Chondrocyte (in vitro differentiated cells): ENCODE measurements at regions not wholly inside any gene's neighbourhood (a gene's known extent, or its start where the extent isn't known, plus 50 kb on each side); places are given as distances from the start of the nearest gene placed in this dataset.

Experiments used
- DNase-seq: peaks from one replicate; pipeline ENCODE4 v3.0.0; 2021; ENCODE audit warnings: mixed read lengths, low spot score
- H3K27ac Mint-ChIP-seq: one replicate; pipeline ENCODE4 v1.8.0; 2021; ENCODE audit warnings: mild to moderate bottlenecking, moderate library complexity, mixed read lengths; ENCODE audit not compliant: unreplicated experiment
- H3K27me3 Mint-ChIP-seq: 2 replicates; pipeline ENCODE4 v1.8.0; 2021; ENCODE audit warnings: low read depth, mixed read lengths
- H3K36me3 Mint-ChIP-seq: 2 replicates; pipeline ENCODE4 v1.8.0; 2021; ENCODE audit warnings: low read depth, mixed read lengths
- H3K4me1 Mint-ChIP-seq: 2 replicates; pipeline ENCODE4 v1.8.0; 2021; ENCODE audit warnings: low read depth, mild to moderate bottlenecking, mixed read lengths
- H3K4me3 Mint-ChIP-seq: one replicate; pipeline ENCODE4 v1.8.0; 2021; ENCODE audit warnings: mild to moderate bottlenecking, moderate library complexity, mixed read lengths; ENCODE audit not compliant: unreplicated experiment
- H3K9me3 Mint-ChIP-seq: 2 replicates; pipeline ENCODE4 v1.8.0; 2021; ENCODE audit warnings: low read depth, mixed read lengths
- TF ChIP-seq, protein P1 (sequence below): fragments of 200-600 bp; sonication (generic); IDR thresholded peaks from 2 replicates; pipeline ENCODE4 v1.5.0; 2021; ENCODE audit warnings: antibody characterized with exemption, mild to moderate bottlenecking, moderate library complexity

DNA sequence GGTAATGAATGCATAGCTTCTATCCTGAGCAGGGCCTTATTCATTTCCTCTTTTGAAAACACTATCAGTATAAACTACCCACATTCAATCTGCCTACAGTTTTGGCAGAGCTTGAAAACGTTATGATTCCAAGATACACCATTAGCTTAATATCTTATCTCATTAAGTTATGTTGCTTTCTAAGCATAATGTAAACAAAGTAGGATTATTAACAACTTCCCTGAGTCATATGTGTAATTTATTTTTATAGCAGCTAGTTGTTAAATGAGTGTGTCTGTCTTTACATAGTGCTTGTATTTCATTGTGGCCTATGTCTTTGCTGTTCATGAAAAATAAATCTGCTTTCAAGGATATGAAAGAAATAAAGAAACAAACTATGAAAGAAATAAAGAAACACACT lies 106.2 kb upstream of the DLX6 start:
- no peak overlapping the region for H3K4me3 Mint-ChIP-seq
- no peak overlapping the region for H3K27ac Mint-ChIP-seq
- no peaks in the 10 kb centered on the region for H3K36me3 Mint-ChIP-seq
- H3K27me3 Mint-ChIP-seq = peaks cover 12% of the 10 kb centered on the region
- no peaks in the 10 kb centered on the region for H3K4me1 Mint-ChIP-seq
- no peak for DNase-seq
- TF ChIP-seq, protein P1, sequence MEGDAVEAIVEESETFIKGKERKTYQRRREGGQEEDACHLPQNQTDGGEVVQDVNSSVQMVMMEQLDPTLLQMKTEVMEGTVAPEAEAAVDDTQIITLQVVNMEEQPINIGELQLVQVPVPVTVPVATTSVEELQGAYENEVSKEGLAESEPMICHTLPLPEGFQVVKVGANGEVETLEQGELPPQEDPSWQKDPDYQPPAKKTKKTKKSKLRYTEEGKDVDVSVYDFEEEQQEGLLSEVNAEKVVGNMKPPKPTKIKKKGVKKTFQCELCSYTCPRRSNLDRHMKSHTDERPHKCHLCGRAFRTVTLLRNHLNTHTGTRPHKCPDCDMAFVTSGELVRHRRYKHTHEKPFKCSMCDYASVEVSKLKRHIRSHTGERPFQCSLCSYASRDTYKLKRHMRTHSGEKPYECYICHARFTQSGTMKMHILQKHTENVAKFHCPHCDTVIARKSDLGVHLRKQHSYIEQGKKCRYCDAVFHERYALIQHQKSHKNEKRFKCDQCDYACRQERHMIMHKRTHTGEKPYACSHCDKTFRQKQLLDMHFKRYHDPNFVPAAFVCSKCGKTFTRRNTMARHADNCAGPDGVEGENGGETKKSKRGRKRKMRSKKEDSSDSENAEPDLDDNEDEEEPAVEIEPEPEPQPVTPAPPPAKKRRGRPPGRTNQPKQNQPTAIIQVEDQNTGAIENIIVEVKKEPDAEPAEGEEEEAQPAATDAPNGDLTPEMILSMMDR = no peak
- H3K9me3 Mint-ChIP-seq = no peaks in the 10 kb centered on the region

DNA sequence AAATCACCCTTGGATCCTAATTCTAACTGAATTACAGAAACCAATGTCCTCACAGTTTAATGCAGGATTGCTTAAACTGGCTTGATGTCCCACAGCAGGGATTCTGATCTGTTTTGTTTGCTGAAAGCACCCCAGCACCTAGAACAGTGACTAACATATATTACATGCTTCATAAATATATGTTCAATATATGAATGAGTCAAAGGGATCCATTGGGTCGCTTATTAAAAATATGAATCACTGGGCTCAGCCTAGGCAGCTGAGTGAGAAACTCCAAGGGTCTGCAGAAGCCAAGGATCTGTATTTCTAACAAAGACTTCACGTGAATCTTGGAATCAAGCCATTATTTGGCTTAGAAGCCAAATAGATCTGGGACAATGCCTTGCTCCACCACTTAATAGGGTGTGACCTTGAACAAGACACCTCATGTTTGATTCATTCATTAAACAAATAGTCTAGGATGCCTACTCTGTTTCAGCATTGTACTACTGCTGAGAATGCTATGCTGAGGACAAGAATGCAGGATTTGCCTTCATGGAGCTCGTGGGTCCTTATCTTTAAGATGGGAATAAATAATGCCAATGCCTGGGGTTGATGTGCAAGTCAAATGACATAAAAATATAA lies 103.4 kb upstream of the DLX6 start:
- TF ChIP-seq, protein P1 = no peak
- H3K27ac Mint-ChIP-seq = no peak overlapping the region
- no peaks in the 10 kb centered on the region for H3K4me1 Mint-ChIP-seq
- H3K27me3 Mint-ChIP-seq = peaks cover 12% of the 10 kb centered on the region
- H3K4me3 Mint-ChIP-seq = no peak overlapping the region
- H3K36me3 Mint-ChIP-seq = no peaks in the 10 kb centered on the region
- no peaks in the 10 kb centered on the region for H3K9me3 Mint-ChIP-seq
- DNase-seq = no peak

GRCh38 chr7:96903906-96904305 lies 101.4 kb upstream of the DLX6 start:
- Mint-ChIP-seq H3K36me3 (no peaks in the 10 kb centered on the region), H3K9me3 (no peaks in the 10 kb centered on the region), H3K27ac (no peak overlapping the region), H3K4me3 (no peak overlapping the region), H3K27me3 (peaks cover 10% of the 10 kb centered on the region), H3K4me1 (no peaks in the 10 kb centered on the region)
- TF ChIP-seq, protein P1 = no peak
- no peak for DNase-seq

DNA sequence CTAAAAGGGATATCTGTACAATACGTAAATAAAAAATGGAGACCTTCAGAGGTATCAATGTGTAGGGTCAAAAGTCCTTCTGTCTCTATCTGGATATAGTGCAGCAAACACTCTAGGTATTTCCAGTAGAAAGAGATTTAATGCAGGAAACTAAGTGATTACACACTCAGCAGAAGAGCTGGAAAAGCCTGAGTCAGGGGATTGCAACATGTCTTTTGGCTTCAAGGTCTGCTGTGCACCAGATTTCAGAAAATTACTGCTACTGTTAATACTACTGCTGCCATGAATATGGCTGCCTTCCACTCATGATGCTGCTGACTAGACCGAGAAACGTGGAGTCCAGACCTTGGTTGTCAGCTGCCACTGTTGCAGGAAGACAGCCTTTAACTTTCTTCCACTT lies 94.9 kb upstream of the DLX6 start:
- TF ChIP-seq, protein P1 = no peak
- DNase-seq = no peak
- no peak overlapping the region for H3K27ac Mint-ChIP-seq
- H3K4me3 Mint-ChIP-seq = no peak overlapping the region
- H3K4me1 Mint-ChIP-seq = no peaks in the 10 kb centered on the region
- peaks cover 9% of the 10 kb centered on the region for H3K27me3 Mint-ChIP-seq
- no peaks in the 10 kb centered on the region for H3K36me3 Mint-ChIP-seq
- no peaks in the 10 kb centered on the region for H3K9me3 Mint-ChIP-seq

DNA sequence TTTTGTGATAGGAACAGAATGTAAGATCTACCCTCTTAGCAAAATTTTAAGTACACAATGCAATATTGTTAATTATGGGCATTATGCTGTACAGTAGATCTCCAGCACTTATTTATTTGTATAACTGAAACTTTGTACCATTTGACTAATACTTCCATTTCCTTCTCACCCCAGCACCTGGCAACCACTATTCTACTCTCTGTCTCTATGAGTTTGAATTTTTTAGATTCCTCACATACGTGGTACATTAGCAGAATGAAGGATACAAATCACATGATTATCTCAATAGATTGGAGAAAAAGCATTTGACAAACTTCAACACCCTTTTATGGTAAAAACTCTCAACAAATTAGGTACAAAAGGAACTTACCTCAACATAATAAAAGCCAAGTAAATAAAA lies 90.3 kb upstream of the DLX6 start:
- Mint-ChIP-seq H3K9me3 (no peaks in the 10 kb centered on the region), H3K4me3 (no peak overlapping the region), H3K27me3 (peaks cover 10% of the 10 kb centered on the region), H3K4me1 (no peaks in the 10 kb centered on the region), H3K27ac (no peak overlapping the region), H3K36me3 (no peaks in the 10 kb centered on the region)
- TF ChIP-seq, protein P1 = no peak
- no peak for DNase-seq
